Trophoblast cell (in vitro differentiated cells and primary cell): ENCODE measurements at regions not wholly inside any gene's neighbourhood (a gene's known extent, or its start where the extent isn't known, plus 50 kb on each side); places are given as distances from the start of the nearest gene placed in this dataset.

Source experiments
- DNase-seq, 2 donors: peaks; one replicate each; pipeline ENCODE4 v3.0.0-alpha.2; 2016
- H2AFZ ChIP-seq: 2 replicates; pipeline ENCODE4 v1.6.1; 2013; ENCODE audit warnings: low read length, moderate library complexity, mild to moderate bottlenecking; ENCODE audit not compliant: insufficient read depth, poor library complexity
- H2AK5ac ChIP-seq: 2 replicates; pipeline ENCODE4 v1.6.1; 2013; ENCODE audit warnings: mild to moderate bottlenecking, low read length
- H2BK120ac ChIP-seq: 2 replicates; pipeline ENCODE4 v1.6.1; 2013; ENCODE audit warnings: low read length, mild to moderate bottlenecking, moderate library complexity; ENCODE audit not compliant: insufficient read depth, poor library complexity
- H2BK12ac ChIP-seq: 2 replicates; pipeline ENCODE4 v1.6.1; 2013; ENCODE audit warnings: mild to moderate bottlenecking, low read length, moderate library complexity
- H2BK5ac ChIP-seq: 2 replicates; pipeline ENCODE4 v1.6.1; 2013; ENCODE audit warnings: low read length, low read depth, moderate library complexity, mild to moderate bottlenecking; ENCODE audit not compliant: poor library complexity
- H3K14ac ChIP-seq: 2 replicates; pipeline ENCODE4 v1.6.1; 2013; ENCODE audit warnings: mild to moderate bottlenecking, low read length
- H3K18ac ChIP-seq: 2 replicates; pipeline ENCODE4 v1.6.1; 2013; ENCODE audit warnings: mild to moderate bottlenecking, low read length
- H3K23ac ChIP-seq: 2 replicates; pipeline ENCODE4 v1.6.1; 2013; ENCODE audit warnings: low read length
- H3K27ac ChIP-seq: 2 replicates; pipeline ENCODE4 v1.5.1; 2013; ENCODE audit warnings: low read depth, mild to moderate bottlenecking, inconsistent platforms, low read length, moderate library complexity
- H3K27me3 ChIP-seq: 2 replicates; pipeline ENCODE4 v1.6.1; 2013; ENCODE audit warnings: inconsistent platforms, mild to moderate bottlenecking, low read length, moderate library complexity; ENCODE audit not compliant: insufficient read depth
- H3K36me3 ChIP-seq, 2 experiments: 1 replicate in 1 of 2; 2 replicates in 1 of 2; pipeline ENCODE4 v1.6.1; 2013; ENCODE audit warnings: low read length in 2 of 2, mild to moderate bottlenecking in 2 of 2, moderate library complexity in 1 of 2; ENCODE audit not compliant: insufficient read depth in 2 of 2, control insufficient read depth in 1 of 2
- H3K4ac ChIP-seq: 2 replicates; pipeline ENCODE4 v1.6.1; 2013; ENCODE audit warnings: low read depth, mild to moderate bottlenecking, low read length, moderate library complexity
- H3K4me1 ChIP-seq, 2 experiments: 1 replicate in 1 of 2; 2 replicates in 1 of 2; pipeline ENCODE4 v1.6.1; 2013; ENCODE audit warnings: low read length in 2 of 2, mild to moderate bottlenecking in 2 of 2, moderate library complexity in 1 of 2; ENCODE audit not compliant: insufficient read depth in 2 of 2, control insufficient read depth in 1 of 2
- H3K4me2 ChIP-seq: 2 replicates; pipeline ENCODE4 v1.6.1; 2013; ENCODE audit warnings: inconsistent platforms, mild to moderate bottlenecking, low read length, moderate library complexity
- H3K4me3 ChIP-seq: 2 replicates; pipeline ENCODE4 v1.5.1; 2013; ENCODE audit warnings: mild to moderate bottlenecking, low read depth, low read length, inconsistent platforms
- H3K79me1 ChIP-seq: one replicate; pipeline ENCODE4 v1.6.1; 2013; ENCODE audit warnings: low read length
- H3K79me2 ChIP-seq: 2 replicates; pipeline ENCODE4 v1.6.1; 2013; ENCODE audit warnings: low read length, mild to moderate bottlenecking; ENCODE audit not compliant: control insufficient read depth, insufficient read depth, poor library complexity
- H3K9ac ChIP-seq: 2 replicates; pipeline ENCODE4 v1.6.1; 2013; ENCODE audit warnings: mild to moderate bottlenecking, low read length
- H3K9me3 ChIP-seq: 2 replicates; pipeline ENCODE4 v1.6.1; 2013; ENCODE audit warnings: low read depth, mild to moderate bottlenecking, control low read depth, inconsistent platforms, low read length; ENCODE audit not compliant: insufficient read depth
- H4K12ac ChIP-seq: 2 replicates; pipeline ENCODE4 v1.6.1; 2013; ENCODE audit warnings: low read depth, mild to moderate bottlenecking, low read length, moderate library complexity
- H4K8ac ChIP-seq: 2 replicates; pipeline ENCODE4 v1.6.1; 2013; ENCODE audit warnings: low read depth, mild to moderate bottlenecking, low read length, moderate library complexity
- H4K91ac ChIP-seq: one replicate; pipeline ENCODE4 v1.6.1; 2013; ENCODE audit warnings: low read depth, mild to moderate bottlenecking, low read length, moderate library complexity
- WGBS: extraction: QIAGEN DNeasy Blood & Tissue Kit; methylation state at CpG from one replicate; pipeline ENCODE4 v1.1.7; 2013; ENCODE audit warnings: missing lambda C conversion rate; ENCODE audit not compliant: insufficient read length, insufficient coverage; ENCODE audit errors: extremely low coverage; 5-methylcytosine and 5-hydroxymethylcytosine counted together

- WGBS: no CpG with 5 or more reads among the region's 8 CpGs
- Histone ChIP-seq H3K4ac (no peak overlapping the region), H4K91ac (no peak overlapping the region), H3K27ac (no peak overlapping the region), H3K36me3 (no peaks in the 10 kb centered on the region), H3K4me2 (no peak overlapping the region), H2AK5ac (no peak overlapping the region), H3K79me2 (no peaks in the 10 kb centered on the region), H3K9me3 (peaks cover 4% of the 10 kb centered on the region), H3K18ac (no peak overlapping the region), H2BK5ac (no peak overlapping the region), H4K8ac (no peak overlapping the region), H4K12ac (no peak overlapping the region), H3K23ac (no peak overlapping the region), H3K4me3 (no peak overlapping the region), H2AFZ (no peak overlapping the region), H3K27me3 (no peaks in the 10 kb centered on the region), H2BK12ac (no peak overlapping the region), H3K14ac (no peak overlapping the region), H3K9ac (no peak overlapping the region), H2BK120ac (no peak overlapping the region), H3K79me1 (no peaks in the 10 kb centered on the region), H3K4me1 (no peaks in the 10 kb centered on the region)
- DNase-seq: no peak
Observed at GRCh38 chr2:22887845-22888244, 497.1 kb upstream of the KLHL29 start.

- Histone ChIP-seq H3K9ac (no peak overlapping the region), H4K91ac (no peak overlapping the region), H2AFZ (no peak overlapping the region), H3K4ac (no peak overlapping the region), H3K14ac (no peak overlapping the region), H4K12ac (no peak overlapping the region), H2BK5ac (no peak overlapping the region), H3K79me2 (no peaks in the 10 kb centered on the region), H3K4me1 (no peaks in the 10 kb centered on the region), H4K8ac (no peak overlapping the region), H3K18ac (no peak overlapping the region), H3K79me1 (no peaks in the 10 kb centered on the region), H2AK5ac (no peak overlapping the region), H3K27ac (no peak overlapping the region), H3K4me3 (no peak overlapping the region), H2BK120ac (no peak overlapping the region), H2BK12ac (no peak overlapping the region), H3K36me3 (no peaks in the 10 kb centered on the region), H3K23ac (no peak overlapping the region), H3K9me3 (peaks cover 4% of the 10 kb centered on the region), H3K27me3 (no peaks in the 10 kb centered on the region), H3K4me2 (no peak overlapping the region)
- no peak for DNase-seq
- no CpG with 5 or more reads among the region's 5 CpGs for WGBS
Observed at GRCh38 chr2:22890132-22890531, 494.8 kb upstream of the KLHL29 start.

GRCh38 chr2:22893761-22894517, 491.0 kb upstream of the KLHL29 start:
- Histone ChIP-seq H3K4ac (no peak overlapping the region), H4K91ac (no peak overlapping the region), H2BK120ac (no peak overlapping the region), H3K79me2 (no peaks in the 10 kb centered on the region), H2BK5ac (no peak overlapping the region), H3K4me2 (no peak overlapping the region), H3K4me1 (no peaks in the 10 kb centered on the region), H3K9me3 (peaks cover 4% of the 10 kb centered on the region), H2AK5ac (no peak overlapping the region), H3K23ac (no peak overlapping the region), H3K27ac (no peak overlapping the region), H2BK12ac (no peak overlapping the region), H3K18ac (no peak overlapping the region), H4K8ac (no peak overlapping the region), H3K4me3 (no peak overlapping the region), H3K27me3 (no peaks in the 10 kb centered on the region), H2AFZ (no peak overlapping the region), H3K14ac (no peak overlapping the region), H3K79me1 (no peaks in the 10 kb centered on the region), H3K36me3 (no peaks in the 10 kb centered on the region), H3K9ac (no peak overlapping the region), H4K12ac (no peak overlapping the region)
- no CpG with 5 or more reads among the region's 13 CpGs for WGBS
- no peak for DNase-seq

- Histone ChIP-seq H3K4me3 (no peak overlapping the region), H3K4me2 (no peak overlapping the region), H4K91ac (no peak overlapping the region), H3K4me1 (no peaks in the 10 kb centered on the region), H3K23ac (no peak overlapping the region), H2BK12ac (no peak overlapping the region), H3K79me2 (no peaks in the 10 kb centered on the region), H2BK5ac (no peak overlapping the region), H3K14ac (no peak overlapping the region), H3K9ac (no peak overlapping the region), H4K12ac (no peak overlapping the region), H3K4ac (no peak overlapping the region), H3K9me3 (peaks cover 4% of the 10 kb centered on the region), H2BK120ac (no peak overlapping the region), H3K27ac (no peak overlapping the region), H4K8ac (no peak overlapping the region), H3K36me3 (no peaks in the 10 kb centered on the region), H2AK5ac (no peak overlapping the region), H3K79me1 (no peaks in the 10 kb centered on the region), H3K27me3 (no peaks in the 10 kb centered on the region), H2AFZ (no peak overlapping the region), H3K18ac (no peak overlapping the region)
- no peak for DNase-seq
- WGBS: no CpG with 5 or more reads among the region's 2 CpGs
Observed at GRCh38 chr2:22894761-22895160, 490.2 kb upstream of the KLHL29 start.
